Ovary (tissue), 3 donors: ENCODE measurements at regions not wholly inside any gene's neighbourhood (a gene's known extent, or its start where the extent isn't known, plus 50 kb on each side); places are given as distances from the start of the nearest gene placed in this dataset.

Experiments
- CTCF ChIP-seq, 3 donors: fragments of 450-650 bp in 2 of 3; fragments of 200-600 bp in 1 of 3; IDR thresholded peaks; one replicate each; pipeline versions ENCODE4 v1.5.1 to v1.8.0; 2016 to 2022; ENCODE audit warnings: antibody characterized with exemption in 3 of 3, mild to moderate bottlenecking in 1 of 3
- EP300 ChIP-seq: sonication (generic); formaldehyde crosslinking; IDR thresholded peaks from one replicate; pipeline ENCODE4 v1.6.1; 2017; ENCODE audit warnings: antibody characterized with exemption
- POLR2A ChIP-seq: fragments of 450-650 bp; IDR thresholded peaks from one replicate; pipeline ENCODE4 v1.6.1; 2017; ENCODE audit warnings: antibody characterized with exemption, mild to moderate bottlenecking, moderate library complexity
- donor health status: DM: no; HTN: no; CAD: no.

GRCh38 chr6:145319605-145320004, 415.7 kb downstream of the EPM2A start:
- no peak for TF ChIP-seq POLR2A
- TF ChIP-seq CTCF (IDR thresholded peaks at IDR 0.05) = no peak
- no peak for TF ChIP-seq EP300
